ENCODE measurements at regions not wholly inside any gene's neighbourhood (a gene's known extent, or its start where the extent isn't known, plus 50 kb on each side); places are given as distances from the start of the nearest gene placed in this dataset.

DNA sequence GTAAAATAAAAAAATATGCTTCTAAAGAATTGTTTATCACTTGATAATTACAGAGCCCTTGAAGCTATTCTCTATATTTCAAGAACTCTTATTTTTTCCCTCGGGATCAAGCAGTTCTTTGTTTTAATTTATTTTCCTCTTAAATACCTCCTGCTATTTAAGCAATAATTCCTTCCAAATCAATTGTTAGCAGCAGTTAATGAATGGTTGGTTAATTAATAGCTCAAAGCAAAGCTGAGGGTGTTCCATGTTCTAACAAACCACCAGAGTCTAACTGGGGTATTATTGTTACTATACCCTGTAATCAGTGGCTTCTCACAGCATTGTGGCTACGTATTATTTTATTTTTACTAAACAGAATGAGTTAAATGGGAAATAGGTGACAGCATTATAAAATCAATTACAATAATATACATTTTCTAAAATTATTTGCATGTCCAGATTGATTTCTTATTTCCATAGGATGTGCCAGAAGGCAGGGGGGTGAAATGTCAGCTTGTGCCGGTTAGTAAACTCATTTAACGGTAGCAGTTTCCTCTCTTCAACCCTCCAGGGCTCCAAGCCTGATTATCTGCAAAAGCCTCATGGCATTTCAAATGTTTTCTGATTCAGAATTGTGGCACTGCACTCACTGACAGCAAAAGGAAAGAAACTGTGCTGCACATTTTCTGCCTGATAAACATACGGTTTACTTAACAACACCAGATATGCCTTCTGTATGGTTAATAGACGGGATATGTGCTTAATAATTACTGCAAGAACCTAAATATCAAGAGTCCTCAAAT lies 286.9 kb upstream of the EMCN start:
- TF ChIP-seq POLR2AphosphoS5 (IDR thresholded peaks at IDR 0.05; ENCODE audit: insufficient read depth in 1 of 2, low read depth in 1 of 2) (no peak), POLR2A (IDR thresholded peaks at IDR 0.05) (no peak)

All from vagina (tissue), 2 donors.